GM12865 (cell line): ENCODE measurements at regions not wholly inside any gene's neighbourhood (a gene's known extent, or its start where the extent isn't known, plus 50 kb on each side); places are given as distances from the start of the nearest gene placed in this dataset.

Experiments used
- DNase-seq: peaks from one replicate; pipeline ENCODE4 v3.0.0; 2010; ENCODE audit warnings: low read depth
- H3K4me3 ChIP-seq: 2 replicates; pipeline ENCODE4 v1.5.1; 2011; ENCODE audit warnings: mild to moderate bottlenecking, low read depth, low read length, control low read depth
- TF ChIP-seq, protein P1 (sequence below): IDR thresholded peaks from 2 replicates; pipeline ENCODE4 v1.5.1; 2011; ENCODE audit warnings: low read length, control low read depth, low read depth, inconsistent platforms; ENCODE audit not compliant: insufficient read depth; ENCODE audit errors: missing control alignments

DNA sequence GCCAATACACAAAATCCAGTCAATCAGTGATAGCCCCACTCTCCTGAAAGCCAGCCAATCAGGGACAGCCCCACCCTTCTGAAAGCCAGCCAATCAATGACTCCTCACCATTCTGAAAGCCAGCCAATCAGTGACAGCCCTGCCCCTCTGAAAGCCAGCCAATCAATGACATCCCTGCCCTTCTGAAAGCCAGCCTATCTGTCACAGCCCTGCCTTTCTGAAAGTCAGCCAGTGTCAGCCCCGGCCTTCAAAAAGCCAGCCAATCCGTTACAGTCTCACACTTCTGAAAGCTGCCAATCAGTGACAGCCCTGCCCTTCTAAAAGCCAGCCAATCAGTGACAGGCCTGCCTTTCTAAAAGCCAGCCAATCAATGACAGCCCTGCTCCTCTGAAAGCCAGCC lies 95.9 kb upstream of the HDAC4 start:
- peak; percentile 14 for DNase-seq
- TF ChIP-seq, protein P1, sequence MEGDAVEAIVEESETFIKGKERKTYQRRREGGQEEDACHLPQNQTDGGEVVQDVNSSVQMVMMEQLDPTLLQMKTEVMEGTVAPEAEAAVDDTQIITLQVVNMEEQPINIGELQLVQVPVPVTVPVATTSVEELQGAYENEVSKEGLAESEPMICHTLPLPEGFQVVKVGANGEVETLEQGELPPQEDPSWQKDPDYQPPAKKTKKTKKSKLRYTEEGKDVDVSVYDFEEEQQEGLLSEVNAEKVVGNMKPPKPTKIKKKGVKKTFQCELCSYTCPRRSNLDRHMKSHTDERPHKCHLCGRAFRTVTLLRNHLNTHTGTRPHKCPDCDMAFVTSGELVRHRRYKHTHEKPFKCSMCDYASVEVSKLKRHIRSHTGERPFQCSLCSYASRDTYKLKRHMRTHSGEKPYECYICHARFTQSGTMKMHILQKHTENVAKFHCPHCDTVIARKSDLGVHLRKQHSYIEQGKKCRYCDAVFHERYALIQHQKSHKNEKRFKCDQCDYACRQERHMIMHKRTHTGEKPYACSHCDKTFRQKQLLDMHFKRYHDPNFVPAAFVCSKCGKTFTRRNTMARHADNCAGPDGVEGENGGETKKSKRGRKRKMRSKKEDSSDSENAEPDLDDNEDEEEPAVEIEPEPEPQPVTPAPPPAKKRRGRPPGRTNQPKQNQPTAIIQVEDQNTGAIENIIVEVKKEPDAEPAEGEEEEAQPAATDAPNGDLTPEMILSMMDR: no peak

DNA sequence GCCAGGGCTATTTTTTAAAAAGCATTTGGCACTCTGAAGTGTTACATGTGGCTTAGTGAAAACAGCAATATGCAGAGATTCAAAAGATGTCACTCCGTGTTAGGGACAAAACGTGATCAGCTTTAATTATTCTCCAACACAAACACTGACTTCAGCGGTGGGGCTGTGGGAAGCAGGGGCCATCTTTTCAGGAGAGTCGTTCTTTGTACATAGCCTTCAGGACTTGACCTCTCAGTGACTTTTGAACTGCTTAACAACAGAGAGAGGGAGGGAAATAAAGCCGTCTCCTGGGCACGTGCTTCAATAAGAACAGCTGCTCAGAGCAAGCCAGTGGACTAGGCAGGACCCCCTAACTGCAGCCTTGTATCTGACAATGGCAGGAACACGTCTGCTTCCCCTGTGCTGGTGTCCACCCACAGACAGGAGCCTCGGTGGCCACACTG lies 95.0 kb upstream of the HDAC4 start:
- TF ChIP-seq, protein P1: no peak
- DNase-seq: no peak
- H3K4me3 ChIP-seq: no peak overlapping the region

More for the DNA sequence above, 95.9 kb upstream of the HDAC4 start:
- H3K4me3 ChIP-seq: no peak overlapping the region

DNA sequence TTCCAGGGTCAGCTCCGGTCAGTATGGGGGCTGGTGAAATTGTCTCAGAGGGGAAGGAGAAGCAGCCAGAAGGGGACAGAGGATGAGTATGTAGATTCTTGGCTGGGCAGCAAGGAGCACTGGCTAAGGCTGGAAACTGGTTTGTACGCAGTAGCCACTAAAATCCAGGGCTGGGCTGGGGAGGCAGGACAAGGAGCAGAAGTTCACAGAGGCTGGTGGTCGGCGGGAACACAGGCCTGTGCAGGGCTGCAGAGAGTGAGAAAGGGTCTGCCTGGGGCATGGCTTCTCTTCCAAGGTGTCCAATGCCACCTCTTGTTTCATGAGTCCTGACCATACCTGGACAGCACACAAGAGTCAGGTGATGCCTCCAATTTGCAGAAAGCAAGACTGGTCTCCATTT lies 94.4 kb upstream of the HDAC4 start:
- TF ChIP-seq, protein P1: no peak
- H3K4me3 ChIP-seq: no peak overlapping the region

DNA sequence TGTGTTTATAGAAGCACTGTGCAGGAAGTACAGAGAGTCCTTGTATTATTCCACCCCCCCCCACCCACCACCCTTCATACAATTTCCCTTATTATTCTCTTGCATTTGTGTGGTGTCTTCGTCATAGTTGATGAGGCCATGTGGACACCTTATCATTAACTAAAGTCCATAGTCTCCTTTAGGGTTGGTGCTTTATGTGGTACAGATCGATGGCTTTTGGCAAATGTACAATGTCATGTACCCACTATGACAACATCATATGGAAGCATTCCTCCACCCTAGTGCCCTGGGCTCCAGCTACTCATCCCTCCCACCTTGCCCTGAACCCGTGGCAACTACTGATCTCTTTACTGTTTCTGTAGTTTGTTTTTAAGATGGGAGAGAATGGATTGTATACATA lies 93.8 kb upstream of the HDAC4 start:
- H3K4me3 ChIP-seq: no peak overlapping the region
- DNase-seq: no peak
- TF ChIP-seq, protein P1: no peak

More for the DNA sequence above, 94.4 kb upstream of the HDAC4 start:
- DNase-seq: no peak

DNA sequence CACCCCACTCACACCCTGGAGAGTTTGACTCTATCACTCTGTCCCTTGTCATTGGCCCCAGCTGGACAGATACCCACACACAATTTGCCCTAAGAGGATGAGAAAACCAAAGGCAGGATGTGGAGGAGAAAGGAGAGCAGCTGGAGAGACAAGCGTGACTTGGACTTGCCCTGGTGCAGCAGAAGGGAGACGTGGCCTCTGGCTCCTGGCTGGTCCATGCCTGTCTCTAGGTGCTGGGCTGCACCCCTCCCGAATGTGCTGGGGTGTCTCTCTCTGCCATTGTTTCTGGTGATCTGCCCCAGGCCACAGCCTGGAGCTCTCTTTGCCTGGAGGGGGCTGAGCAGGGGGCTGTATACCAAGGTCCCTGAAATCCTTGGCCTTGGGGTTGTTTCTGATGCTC lies 88.7 kb upstream of the HDAC4 start:
- no peak for DNase-seq
- TF ChIP-seq, protein P1: no peak

DNA sequence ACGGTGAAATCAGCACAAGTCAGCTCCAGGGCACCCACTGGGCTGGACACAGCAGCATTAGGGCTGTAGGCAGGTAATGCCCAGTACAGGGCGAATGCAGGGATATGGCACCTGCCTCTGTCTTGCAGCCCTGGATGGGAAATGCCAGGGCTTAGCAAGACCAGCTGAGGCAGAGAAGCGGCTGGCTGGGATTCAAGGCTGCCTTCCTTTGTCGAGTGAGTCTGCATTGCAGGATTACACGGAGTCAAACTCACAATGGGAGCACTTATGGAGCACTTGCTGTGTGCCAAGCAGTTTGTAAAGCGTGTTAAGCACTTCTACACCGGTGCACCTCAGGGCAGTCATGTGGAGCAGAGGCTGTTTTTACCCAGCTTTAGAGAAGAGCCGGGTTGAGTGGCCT lies 87.3 kb upstream of the HDAC4 start:
- TF ChIP-seq, protein P1: no peak
- no peak for DNase-seq
- no peak overlapping the region for H3K4me3 ChIP-seq

More for the DNA sequence above, 88.7 kb upstream of the HDAC4 start:
- no peak overlapping the region for H3K4me3 ChIP-seq

DNA sequence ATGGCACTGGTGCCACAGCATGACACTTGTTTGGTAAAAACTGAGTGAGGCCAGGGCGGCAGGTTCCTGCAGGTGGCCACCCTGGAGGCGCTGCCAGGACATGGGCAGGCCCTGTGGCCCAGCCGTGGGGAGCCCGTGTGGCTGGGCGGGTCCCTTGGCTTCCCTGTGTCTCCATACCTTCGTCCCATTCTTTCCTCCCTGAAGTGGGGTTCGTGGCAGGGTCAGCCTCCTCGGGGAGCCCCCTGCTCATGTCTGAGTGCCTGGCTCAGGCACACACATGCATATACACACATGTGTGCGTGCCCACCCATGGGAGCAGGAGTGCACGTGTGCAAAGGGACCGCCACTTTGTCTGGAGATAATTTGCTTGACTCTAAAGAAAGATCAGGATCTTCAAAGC lies 86.5 kb upstream of the HDAC4 start:
- no peak overlapping the region for H3K4me3 ChIP-seq
- DNase-seq: no peak
- TF ChIP-seq, protein P1: no peak
